Cerebellar nuclear complex (tissue), 1 donor: ENCODE measurements at regions not wholly inside any gene's neighbourhood (a gene's known extent, or its start where the extent isn't known, plus 50 kb on each side); places are given as distances from the start of the nearest gene placed in this dataset.
"Not testable (repeated sequence)": the region's sequence is repeated elsewhere in the genome, so short reads cannot be mapped to it uniquely, and the experiment has no call there.

Experiments
- DNase-seq, 2 experiments: peaks; one replicate each; lab custom pipeline; 2025; lab: John Stamatoyannopoulos, UW

DNA sequence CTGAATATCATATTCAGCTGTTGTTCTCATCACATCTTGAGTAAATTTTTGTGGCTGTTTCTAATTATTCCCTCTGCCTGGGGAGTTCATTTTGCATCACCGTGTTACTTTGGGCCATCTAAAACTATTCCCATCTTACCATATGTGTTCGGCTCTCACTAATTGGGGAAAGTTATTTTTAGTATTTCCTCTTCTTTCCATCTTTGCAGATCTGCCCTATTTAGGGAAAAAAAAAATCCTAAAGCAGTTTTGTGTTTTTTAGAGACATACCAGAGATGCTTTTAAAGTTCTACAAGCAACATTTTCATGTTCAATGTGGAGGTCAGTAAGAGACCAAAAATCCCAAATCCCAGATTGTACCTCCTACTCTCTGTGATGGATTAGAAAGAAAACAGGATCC lies 111.3 kb upstream of the NDUFV2 start:
- no peak for DNase-seq

DNA sequence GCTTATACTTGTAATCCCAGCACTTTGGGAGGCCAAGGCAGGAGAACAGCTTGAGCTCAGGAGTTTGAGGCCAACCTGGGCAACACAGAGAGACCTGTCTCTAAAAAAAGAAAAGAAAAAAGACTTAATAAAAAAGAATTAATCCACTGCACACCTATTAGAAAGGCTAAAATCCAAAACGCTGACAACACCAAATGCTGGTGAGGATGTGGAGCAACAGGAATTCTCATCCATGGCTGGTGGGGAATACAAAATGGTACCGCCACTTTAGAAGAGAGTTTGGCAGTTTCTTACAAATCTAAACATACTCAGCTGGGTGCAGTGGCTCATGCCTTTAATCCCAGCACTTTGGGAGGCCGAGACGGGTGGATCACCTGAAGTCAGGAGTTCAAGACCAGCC lies 110.0 kb upstream of the NDUFV2 start:
- not testable (repeated sequence) for DNase-seq

DNA sequence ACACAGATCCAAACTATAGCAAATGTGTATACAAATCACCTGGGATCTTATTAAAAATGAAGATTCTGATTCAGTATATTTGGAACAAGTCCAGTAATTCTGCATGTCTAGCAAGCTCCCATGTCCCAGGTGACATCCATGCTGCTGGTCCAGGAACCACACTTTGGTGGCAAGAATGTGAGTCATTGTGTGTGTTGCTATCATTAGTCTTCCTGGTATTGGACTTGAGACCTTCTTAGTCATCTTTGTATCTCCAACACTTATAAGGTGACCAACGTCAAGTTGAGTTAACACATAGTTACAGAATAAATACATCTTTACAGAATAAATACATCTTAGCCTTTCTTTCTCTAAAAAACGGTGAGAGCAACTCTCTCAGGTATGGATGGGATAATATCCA lies 107.9 kb upstream of the NDUFV2 start:
- DNase-seq: no peak

DNA sequence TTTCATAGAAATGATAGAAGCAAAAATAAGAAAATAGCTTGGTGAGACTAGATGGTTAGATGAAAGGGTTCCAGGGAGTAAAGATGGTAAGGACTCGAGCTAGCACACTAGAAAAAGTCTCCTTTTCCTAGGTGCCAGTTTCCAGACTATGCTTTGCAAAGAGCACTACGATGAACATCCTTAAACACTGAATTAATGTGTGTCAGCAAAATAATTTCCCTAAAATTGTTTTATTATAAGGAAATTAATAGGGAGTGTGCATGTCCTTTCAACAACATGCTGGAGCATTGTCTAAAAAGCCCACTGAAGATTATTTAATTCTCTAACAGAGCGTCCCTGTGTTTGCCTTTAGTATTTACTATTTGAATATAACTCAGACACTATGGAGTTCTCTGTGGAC lies 107.4 kb upstream of the NDUFV2 start:
- no peak for DNase-seq

DNA sequence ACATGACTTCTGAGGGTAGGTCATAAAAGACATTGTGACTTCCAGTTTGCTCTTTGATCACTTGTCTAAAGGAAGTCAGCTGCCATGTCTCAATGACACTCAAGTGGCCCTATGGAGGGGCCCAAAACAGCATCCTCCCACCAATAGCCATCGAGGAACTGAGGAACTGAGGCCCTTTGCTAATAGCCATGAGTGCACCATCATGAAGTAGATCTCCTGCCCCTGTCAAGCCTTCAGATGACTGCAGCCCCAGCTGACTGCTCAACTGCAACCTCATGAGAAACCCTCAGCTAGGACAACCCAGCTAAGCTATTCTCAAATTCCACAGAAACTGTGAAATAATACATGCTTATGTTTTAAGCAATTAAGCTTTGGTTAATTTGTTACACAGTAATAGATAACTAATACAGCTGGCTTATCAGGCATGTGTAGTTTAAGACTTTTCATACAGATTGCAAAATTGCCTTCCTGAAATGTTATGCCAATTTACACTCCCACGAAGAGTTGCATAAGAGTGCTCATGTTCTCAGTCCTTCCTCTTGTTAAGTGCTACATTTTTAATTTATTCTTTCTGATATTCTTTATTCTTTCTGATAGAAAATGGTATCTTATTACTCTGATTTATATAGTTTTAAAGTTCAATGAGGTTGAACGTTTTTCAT lies 105.6 kb upstream of the NDUFV2 start:
- no peak for DNase-seq

DNA sequence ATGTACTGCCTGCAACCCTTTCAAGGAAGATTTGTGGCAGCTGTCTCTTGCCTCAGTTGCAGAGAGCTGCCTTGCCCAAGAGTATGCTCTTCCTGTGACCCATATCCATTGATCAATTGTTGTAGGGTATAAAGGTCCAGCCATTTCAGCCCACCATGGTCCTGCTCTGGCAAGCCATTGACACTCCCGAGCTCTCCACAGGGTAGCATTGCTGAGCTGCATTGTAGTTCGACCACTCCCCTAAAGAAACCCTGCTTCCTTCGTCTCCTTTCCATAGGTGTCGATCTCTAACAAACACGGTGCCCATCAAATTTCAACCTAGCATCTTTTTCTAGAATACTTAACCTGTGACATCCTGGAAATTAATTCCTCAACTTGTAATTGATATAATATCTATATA lies 104.9 kb upstream of the NDUFV2 start:
- no peak for DNase-seq

DNA sequence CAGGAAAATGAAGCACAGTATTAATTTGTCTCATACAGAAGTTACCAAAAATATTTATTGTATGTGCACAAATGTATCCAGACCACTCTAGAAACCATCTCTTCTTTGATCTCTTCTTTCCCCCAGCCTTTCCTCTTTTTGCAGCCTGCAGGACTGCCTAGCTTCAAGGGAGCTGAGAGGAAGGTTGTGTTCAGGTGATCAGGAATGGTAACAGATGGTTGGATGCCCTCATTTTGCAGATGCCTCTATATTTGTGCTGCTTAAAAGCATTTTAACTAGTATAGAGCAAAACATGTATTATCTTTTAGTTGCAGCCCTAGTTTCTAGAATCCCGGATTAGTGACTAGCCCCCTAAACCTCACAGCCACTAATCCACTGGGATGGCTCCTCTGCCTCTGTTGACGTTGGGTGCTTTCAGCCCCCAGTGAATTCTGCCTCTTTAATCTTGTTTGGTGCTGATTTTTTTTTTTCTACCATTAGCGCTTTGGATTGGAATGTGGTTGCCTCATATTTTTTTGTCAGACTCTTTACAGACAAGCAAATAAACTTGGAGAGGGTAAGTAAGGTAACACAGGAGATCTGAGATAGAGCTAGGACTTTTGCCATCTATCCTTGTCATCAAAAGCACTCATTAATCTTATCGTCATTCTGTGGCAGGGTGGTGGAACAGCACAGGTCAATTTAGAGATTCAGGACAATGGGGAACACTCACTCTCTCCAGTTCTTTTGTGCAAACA lies 103.8 kb upstream of the NDUFV2 start:
- peak; percentile 48 to 60 for DNase-seq

DNA sequence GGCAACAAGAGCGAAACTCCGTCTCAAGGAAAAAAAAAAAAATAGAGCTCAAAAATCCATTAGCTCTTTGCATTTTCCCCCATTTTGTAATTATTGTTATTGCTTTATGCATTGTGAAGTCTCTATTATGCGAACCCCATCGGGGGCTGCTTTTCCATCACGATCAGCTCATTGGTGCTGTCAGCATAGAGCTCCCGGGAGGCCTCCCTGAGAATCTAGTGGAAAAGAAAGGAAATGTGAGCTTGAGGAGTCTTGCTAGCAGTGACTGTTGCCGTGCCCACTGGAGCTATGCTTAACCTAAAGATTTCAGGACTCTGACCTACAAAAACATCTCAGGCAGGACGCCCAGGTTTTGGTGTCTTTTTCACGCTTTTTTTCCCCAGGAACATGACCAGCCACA lies 102.6 kb upstream of the NDUFV2 start:
- DNase-seq: no peak

DNA sequence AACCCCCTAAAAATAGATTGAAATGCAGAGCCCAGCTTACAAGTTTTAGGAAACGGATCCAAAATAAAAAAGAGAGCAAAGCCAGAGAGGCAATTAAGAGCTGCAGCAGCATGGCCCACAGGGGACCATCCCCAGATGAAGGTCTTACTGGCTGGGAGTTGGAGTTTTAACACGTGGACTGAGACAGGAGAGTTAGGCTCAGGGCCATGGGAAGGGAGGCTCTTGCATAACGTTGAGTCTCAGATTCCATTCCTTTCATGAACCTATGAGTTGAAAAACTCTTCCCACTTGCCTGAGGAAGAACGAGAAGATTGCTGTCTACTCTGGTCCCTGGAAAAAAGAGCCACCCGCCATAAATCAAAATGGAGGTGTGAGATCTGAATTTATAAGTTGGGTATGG lies 101.8 kb upstream of the NDUFV2 start:
- DNase-seq: no peak

DNA sequence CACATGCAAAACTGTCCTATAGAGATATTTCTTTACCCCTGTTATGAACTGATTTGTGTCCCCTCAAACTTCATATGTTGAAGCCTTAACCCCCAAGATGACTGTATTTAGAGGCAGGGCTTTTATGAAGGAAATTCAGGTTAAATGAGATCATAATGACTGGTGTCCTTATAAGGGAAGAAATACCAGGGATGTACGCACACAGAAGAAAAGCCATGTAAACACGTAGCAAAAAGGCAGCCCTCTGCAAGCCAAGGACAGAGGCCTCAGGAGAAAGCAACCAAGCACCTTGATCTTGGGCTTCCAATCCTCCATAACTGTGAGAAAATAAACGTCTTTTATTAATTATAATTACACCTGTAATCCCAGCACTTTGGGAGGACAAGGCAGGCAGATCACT lies 101.3 kb upstream of the NDUFV2 start:
- DNase-seq: no peak

DNA sequence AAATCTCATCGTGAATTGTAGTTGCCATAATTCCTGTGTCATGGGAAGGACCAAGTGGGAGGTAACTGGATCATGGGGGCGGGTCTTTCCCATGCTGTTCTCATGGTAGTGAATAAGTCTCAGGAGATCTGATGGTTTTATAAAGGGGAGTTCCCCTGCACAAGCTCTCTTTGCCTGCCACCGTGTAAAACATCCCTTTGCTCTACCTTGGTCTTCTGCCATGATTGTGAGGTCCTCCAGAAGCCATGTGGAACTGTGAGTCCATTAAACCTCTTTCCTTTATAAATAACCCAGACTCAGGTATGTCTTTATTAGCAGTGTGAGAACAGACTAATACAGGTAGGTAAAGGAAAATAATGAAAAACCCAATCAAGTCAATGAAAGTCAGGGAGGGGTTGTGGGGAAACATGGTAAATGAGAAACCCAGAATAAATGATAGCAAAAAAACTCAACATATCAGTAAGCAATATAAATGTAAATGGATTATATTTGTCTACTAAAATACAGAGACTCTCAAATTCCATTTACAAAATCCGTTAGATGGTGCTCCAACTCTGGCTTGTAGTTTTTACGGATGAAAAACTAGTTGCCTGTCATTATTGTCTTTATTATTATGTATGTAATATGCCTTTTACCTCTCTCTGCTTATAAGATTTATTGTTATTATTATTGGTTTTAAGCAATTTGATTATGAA lies 98.9 kb upstream of the NDUFV2 start:
- no peak for DNase-seq

DNA sequence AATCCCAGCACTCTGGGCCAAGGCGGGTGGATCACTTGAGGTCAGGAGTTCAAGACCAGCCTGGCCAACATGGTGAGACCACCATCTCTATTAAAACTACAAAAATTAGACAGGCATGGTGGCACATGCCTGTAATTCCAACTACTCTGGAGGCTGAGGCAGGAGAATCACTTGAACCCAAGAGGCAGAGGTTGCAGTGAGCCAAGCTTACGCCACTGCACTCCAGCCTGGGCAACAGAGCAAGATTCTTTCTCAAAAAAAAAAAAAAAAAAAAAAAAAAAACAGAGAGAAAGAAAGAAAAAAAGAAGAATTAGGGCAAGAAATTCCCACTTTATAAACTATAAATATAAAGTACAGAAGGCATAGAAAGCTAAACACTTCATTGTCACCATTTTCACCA lies 98.2 kb upstream of the NDUFV2 start:
- not testable (repeated sequence) for DNase-seq

DNA sequence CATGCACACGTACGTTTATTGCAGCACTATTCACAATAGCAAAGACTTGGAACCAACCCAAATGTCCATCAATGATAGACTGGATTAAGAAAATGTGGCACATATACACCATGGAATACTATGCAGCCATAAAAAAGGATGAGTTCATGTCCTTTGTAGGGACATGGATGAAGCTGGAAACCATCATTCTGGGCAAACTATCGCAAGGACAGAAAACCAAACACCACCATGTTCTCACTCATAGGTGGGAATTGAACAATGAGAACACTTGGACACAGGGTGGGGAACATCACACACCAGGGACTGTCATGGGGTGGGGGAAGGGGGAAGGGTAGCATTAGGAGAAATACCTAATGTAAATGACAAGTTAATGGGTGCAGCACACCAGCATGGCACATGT lies 94.8 kb upstream of the NDUFV2 start:
- DNase-seq: not testable (repeated sequence)

DNA sequence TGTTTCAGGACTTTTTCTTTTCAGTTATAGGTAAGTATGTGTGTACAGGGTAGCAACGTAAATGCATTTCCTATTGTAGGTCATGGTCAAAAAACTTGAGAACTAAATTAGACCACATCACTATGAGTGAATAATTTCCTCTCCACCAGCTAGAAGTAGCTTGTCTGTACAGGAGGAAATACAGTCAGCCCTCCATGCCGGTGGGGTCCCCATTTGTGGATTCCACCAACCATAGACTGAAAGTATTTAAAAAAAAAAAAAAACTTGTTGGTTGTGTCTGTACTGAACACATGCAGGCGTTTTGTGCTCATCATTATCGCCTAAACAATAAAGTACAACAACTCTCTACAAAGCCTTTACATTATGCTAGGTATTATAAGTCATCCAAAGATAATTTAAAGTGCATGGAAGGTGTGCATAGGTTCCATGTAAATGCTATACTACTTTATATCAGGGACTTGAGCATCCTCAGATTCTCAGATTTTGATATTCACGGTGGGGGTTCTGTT lies 94.2 kb upstream of the NDUFV2 start:
- DNase-seq: no peak

DNA sequence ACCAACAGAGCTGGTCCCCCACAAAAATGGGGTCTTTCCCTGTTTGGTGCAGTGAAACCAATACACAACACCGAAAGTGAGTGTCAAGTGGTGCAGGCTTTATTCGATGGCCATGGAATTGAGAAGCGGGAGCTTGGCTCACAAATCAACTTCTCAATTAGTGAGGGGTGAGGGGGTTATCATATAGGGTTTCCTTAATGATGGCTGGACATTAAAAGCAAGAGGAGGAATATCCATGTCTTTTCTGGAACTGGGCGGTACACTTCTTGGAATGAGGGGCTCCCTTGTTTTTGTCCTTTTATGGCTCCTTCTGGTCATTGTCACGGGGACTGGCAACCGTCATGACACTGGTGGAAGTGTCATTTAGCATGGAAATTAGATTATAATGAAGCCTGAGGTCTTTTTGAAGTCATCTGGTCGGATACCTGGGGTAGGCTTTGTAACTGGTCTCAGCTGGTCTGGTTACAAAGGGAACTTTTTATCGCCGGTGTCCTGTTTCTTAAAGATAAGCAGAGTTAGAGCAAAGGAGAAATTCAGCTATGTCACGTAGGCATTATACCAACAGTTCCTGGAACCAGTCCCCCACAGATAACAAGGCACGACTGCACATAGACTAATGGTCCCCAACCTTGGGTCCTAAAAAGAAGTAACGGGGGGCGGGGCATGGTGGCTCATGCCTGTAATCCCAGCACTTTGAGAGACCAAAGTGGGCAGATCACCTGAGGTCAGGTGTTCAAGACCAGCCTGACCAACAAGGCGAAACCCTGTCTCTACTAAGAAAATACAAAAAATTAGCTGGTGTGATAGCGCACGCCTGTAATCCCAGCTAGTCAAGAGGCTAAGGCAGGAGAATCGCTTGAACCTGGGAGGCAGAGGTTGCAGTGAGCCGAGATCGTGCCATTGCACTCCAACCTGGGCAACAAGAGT lies 93.5 kb upstream of the NDUFV2 start:
- DNase-seq: no peak

DNA sequence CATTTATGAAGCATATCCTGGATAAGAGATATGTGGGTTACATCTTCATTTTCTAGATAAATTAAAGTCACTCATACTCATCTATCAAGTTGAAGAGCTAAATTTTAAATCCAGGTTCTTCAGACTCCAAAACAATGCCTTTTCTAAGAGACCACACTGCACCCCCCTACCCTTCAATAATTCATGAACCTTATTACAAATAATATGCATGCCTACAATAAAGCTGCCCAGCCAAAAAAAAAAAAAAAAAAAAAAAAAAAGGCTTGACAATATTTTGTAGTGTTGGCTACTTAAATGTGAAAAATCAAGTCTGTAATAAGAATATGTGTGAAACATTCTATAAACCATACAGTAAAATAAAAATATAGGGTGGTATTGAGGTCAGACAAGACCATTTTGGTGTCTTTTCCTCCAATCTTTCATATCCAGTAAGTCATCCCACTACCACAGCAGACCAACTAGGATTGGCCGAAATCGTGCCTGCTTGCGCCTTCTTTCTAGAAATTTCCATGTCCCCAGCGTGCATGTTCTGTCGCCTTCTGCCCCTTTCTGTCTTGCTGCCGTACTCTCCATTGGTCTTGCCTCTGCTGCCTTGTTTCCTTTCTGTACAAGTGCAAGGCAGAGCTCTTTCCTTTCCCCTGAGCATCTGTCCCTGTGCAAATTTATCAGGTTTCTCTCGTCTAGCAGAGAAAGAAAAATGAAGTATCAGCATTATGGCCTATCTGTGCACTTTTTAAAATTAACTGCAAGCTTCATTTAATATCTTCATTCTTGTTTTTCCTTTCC lies 92.6 kb upstream of the NDUFV2 start:
- DNase-seq: no peak

DNA sequence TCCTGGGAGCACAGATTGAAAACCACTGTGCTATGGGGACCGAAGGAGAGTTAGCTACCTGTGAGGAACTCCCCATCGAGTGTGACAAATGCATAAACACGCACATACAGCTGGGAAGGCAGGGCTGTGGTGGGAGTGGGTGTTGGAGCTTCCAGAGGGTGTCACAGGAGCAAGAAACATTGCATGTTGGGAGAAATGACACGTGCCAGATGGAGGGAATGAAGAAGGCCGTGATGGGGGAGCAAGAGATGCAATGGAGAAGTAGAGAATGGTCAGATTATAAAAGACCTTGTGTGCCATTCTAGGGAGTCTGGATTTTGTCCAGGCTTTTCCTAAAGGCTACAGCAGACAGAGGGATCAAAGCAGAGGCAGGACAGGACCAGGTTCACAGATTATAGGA lies 91.1 kb upstream of the NDUFV2 start:
- DNase-seq: no peak

DNA sequence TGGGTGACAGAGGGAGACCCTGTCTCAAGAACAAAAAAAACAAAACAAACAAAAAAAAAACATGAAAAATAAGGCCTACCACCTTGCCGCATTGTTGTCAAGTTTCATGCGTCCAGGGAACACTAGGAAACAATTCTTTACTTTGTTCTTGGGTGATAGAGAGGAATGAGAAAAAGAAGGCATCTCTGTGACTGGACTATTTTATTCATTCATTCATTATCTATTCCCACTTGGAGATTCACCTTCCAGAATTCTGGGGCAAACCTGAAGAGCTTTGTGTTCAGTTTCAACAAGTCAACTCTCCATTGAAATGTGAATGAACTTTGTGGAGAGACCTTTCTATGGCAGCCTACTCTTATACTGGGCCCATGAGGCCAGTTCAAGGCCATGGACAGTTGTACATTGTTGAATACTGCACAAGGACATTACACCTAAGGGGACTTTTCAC lies 88.5 kb upstream of the NDUFV2 start:
- no peak for DNase-seq

DNA sequence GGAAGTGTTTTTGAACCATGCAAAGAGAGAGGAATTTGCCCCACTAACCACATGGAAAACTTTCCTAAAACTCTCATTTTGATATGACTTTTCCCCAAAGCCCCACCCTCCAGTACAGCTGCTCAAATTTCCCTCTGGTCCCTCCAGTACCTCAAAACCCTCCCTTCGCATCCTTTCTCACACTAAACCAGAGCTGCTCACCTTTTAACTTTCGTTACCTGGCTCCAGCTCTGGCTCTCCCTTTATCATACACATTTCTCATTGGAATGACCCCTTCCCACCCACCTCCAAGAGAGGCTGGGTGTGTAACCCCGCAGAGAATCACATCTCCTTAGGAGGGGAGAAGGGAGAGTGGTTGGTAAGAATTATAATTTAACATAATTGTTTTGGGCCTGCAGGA lies 86.8 kb upstream of the NDUFV2 start:
- no peak for DNase-seq

DNA sequence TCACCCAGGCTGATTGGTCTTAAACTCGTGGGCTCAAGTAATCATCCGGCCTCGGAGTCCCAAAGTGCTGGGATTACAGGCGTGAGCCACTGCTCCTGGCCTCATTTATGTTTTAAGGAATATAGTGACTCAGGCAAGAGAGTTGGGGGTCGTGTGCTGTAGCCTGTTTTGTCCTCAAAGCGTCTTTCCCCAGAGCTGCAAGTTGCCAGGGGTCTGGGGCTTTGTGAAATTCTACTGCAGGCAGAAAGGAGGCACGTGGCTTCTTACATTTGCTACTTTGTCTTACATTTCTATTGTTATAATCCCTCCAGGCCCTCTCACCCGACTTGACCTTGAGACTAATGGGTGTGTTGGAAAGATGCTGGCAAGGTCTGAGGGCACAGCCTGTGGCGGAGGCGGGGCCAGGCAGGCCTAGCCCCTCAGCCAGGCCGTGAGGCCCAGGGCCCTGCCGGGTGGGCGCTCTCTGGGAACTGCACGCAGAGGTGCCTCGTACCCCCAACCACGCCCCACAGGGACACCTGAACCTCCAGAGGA lies 85.8 kb upstream of the NDUFV2 start:
- DNase-seq: no peak
